ENCODE measurements at regions not wholly inside any gene's neighbourhood (a gene's known extent, or its start where the extent isn't known, plus 50 kb on each side); places are given as distances from the start of the nearest gene placed in this dataset.
A peak's percentile ranks its signal among the peaks of the same experiment; 100 is the strongest.

DNA sequence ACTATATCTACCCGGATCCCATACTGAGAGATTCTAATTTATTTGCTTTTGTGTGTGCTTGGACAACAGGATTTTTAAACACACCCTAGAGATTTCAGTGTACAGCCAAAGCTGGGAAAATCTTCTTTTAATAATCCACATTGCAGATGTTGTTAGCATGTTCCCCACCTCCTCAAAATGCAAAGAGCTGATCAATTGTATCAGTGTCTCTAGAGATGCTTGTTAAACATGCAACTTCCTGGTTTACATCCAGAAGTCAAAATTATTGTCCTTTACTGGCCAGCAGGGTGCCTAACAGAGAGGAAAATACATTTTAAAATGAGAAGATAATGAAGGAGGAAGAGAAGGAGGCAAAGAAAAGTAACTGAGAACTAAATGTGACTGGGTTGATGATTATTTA lies 793.3 kb downstream of the SEMA5A start:
- Histone ChIP-seq H3K4me3 (no peak overlapping the region), H3K9me3 (peaks cover 0 to 8% (median 0%) of the 10 kb centered on the region in 11 donors), H3K27me3 (peaks cover 0 to 5% (median 0%) of the 10 kb centered on the region in 7 donors), H3K27ac (no peak overlapping the region), H3K36me3 (no peaks in the 10 kb centered on the region), H3K4me1 (no peaks in the 10 kb centered on the region)
- TF ChIP-seq, protein P1, sequence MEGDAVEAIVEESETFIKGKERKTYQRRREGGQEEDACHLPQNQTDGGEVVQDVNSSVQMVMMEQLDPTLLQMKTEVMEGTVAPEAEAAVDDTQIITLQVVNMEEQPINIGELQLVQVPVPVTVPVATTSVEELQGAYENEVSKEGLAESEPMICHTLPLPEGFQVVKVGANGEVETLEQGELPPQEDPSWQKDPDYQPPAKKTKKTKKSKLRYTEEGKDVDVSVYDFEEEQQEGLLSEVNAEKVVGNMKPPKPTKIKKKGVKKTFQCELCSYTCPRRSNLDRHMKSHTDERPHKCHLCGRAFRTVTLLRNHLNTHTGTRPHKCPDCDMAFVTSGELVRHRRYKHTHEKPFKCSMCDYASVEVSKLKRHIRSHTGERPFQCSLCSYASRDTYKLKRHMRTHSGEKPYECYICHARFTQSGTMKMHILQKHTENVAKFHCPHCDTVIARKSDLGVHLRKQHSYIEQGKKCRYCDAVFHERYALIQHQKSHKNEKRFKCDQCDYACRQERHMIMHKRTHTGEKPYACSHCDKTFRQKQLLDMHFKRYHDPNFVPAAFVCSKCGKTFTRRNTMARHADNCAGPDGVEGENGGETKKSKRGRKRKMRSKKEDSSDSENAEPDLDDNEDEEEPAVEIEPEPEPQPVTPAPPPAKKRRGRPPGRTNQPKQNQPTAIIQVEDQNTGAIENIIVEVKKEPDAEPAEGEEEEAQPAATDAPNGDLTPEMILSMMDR (IDR thresholded peaks at IDR 0.05): no peak
- DNase-seq (no peak), ATAC-seq (no peak)
- 63 to 69% methylated on average over 1 of the region's 1 CpG for WGBS, 2 donors
- intact Hi-C loops (cut with DNase I): loop anchor here in 2 of 10 donors (10.0 kb wide), 2 partner anchors 452 to 1392 kb away; no protein-coding TSS in a partner anchor

DNA sequence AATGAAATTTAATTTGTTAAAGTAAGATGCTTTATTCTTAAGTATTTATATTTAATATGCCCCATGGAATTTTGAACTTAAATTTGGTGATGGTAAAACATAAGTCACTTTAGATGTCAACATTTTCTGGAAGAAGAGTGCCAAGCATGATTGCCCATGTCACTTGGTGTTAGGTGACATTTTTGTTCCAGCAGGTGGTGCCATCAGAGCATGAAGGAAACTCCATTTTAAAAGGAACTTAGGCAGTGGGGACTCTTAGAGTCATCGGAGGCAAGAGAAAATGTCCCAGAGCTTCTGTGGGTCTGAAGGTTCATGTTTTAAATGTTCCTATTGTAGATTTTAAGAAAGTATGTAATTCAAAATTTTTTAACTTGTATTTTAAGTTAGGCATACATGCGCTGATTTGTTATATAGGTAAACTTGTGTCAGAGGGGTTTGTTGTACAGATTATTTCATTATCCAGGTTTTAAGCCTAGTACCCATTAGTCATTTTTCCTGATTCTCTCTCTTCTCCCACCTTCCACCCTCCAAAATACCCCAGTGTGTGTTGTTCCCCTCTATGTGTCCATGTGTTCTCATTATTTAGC lies 789.3 kb downstream of the SEMA5A start:
- Histone ChIP-seq H3K27ac (no peak overlapping the region), H3K36me3 (no peaks in the 10 kb centered on the region), H3K9me3 (peaks cover 0 to 5% (median 0%) of the 10 kb centered on the region in 11 donors), H3K27me3 (peaks cover 0 to 5% (median 0%) of the 10 kb centered on the region in 7 donors), H3K4me3 (no peak overlapping the region), H3K4me1 (no peaks in the 10 kb centered on the region)
- TF ChIP-seq, protein P1 (IDR thresholded peaks at IDR 0.05): peak in 8 of 9 donors; percentile 10 to 55 (median 41)
- WGBS, 2 donors: 38 to 44% methylated on average over 2 of the region's 2 CpGs
- intact Hi-C loops (cut with DNase I): loop anchor here in 3 of 10 donors (5.0 to 10.0 kb wide), 3 partner anchors 448 to 1388 kb away; no protein-coding TSS in a partner anchor
- peak in 1 of 8 donors; percentile 47 for ATAC-seq
- DNase-seq: no peak

- Histone ChIP-seq H3K36me3 (no peaks in the 10 kb centered on the region), H3K4me1 (no peaks in the 10 kb centered on the region), H3K27me3 (no peaks in the 10 kb centered on the region), H3K9me3 (no peaks in the 10 kb centered on the region), H3K4me3 (no peak overlapping the region), H3K27ac (no peak overlapping the region)
- ATAC-seq (no peak), DNase-seq (no peak)
- 47 to 54% methylated on average over 3 of the region's 3 CpGs for WGBS, 2 donors
- intact Hi-C loops (cut with DNase I): no loop called here
- TF ChIP-seq, protein P1 (IDR thresholded peaks at IDR 0.05): no peak
These were observed 780.0 kb downstream of the SEMA5A start for GRCh38 chr5:8765886-8766285.

DNA sequence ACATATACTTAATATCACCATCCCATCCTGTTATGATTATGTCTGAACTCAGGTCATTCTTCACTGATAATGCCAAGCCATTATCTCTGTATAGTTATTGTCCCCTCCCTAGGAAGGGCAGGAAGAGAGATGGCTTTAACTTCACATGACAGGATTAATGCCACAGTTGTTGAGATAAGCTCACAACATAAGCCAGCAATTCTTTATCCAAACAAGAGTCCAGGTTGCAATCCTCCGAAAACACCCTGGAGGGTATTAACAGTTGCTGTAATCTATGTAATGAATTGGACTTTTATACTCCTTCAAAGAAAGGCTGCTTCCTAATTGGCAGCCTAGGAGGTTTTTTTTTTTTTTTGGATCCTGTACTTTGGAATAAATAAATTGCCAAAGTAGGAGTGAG lies 779.4 kb downstream of the SEMA5A start:
- no peaks in the 10 kb centered on the region for H3K4me1 ChIP-seq
- no peaks in the 10 kb centered on the region for H3K27me3 ChIP-seq
- TF ChIP-seq, protein P1 (IDR thresholded peaks at IDR 0.05): no peak
- H3K4me3 ChIP-seq: no peak overlapping the region
- no peaks in the 10 kb centered on the region for H3K9me3 ChIP-seq
- no peak overlapping the region for H3K27ac ChIP-seq
- no peak for ATAC-seq
- WGBS, 2 donors: 63% methylated on average over 1 of the region's 1 CpG
- no peaks in the 10 kb centered on the region for H3K36me3 ChIP-seq
- intact Hi-C loops (cut with DNase I): no loop called here
- no peak for DNase-seq

Data from heart right ventricle (tissue), 16 donors.